NCI-H1105 (cell line): ENCODE measurements at regions not wholly inside any gene's neighbourhood (a gene's known extent, or its start where the extent isn't known, plus 50 kb on each side); places are given as distances from the start of the nearest gene placed in this dataset.

Experiments used
- DNase-seq: peaks from one replicate; lab custom pipeline; 2025; lab: John Stamatoyannopoulos, UW

DNA sequence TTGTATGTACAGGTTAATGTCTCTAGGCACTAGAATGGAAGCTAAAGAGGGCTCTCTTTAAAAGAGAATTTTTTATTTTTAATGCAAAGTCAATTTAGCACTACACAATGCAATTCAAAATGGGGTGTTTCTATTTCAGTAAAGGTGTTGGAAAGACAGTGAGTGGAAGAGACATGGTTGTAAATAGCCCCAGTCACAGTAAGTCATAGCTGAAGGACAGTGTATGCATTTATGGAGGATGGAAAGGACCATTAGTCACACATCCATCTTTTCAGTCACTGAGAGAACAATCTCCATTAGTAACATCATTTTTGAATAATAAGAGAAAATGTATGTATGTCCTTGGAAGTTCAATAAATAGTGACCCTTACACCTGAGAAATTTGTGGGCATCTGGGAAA, 148.0 kb downstream of the PDHA2 start:
- no peak for DNase-seq

DNA sequence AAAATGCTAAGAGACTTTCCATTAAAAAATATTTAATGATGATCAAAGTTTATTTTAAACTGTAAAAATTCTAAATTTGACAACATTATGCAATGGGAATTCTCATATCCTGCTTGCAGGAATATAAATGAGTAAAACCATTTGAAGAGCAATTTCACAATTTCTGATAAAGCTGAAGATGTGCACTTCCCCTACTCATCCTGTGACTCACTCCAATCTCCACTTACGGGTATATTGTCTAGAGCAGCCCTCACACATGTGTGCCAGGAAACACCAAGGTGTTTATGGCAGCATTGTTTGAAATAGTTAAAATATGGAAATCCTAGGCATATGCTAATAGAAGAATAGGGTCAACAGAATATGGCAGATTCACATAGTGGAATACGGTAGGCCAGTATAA, 158.4 kb downstream of the PDHA2 start:
- no peak for DNase-seq

DNA sequence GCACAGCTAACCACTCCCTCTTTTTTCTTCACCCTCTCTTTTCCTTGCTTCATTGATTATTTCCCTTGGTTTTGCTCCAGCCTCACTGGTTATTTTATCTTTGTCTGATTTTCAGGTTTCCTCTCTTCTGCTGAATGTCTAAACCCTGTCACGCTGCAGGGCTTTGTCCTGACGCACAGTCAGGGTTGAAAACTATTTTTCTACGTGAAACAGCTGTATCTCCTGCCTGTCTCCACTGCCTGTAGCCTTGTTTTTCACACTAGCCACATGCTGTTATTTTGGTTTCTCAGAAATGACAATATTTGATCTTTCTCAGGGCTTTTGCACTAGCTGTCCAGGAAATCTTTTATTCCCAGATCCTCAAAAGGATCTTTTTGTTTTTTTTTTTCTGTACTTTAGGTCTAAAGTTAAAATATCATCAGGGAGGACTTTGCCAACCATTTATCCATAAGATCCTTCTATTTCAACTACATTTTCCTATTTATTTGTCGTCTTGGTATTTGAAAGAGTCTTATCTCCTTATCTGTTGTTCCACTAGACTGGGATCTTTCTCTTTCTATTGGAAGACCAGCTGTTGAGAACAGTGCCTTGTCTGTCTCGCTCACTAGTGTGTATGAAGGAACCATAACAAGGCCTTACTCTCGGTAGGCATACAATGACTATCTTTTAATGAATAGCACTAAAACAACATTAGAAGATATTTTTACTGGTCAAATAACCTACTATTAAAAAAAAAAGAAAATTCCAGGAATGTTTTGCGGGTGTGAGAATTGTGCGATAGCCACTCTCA, 164.3 kb downstream of the PDHA2 start:
- no peak for DNase-seq

DNA sequence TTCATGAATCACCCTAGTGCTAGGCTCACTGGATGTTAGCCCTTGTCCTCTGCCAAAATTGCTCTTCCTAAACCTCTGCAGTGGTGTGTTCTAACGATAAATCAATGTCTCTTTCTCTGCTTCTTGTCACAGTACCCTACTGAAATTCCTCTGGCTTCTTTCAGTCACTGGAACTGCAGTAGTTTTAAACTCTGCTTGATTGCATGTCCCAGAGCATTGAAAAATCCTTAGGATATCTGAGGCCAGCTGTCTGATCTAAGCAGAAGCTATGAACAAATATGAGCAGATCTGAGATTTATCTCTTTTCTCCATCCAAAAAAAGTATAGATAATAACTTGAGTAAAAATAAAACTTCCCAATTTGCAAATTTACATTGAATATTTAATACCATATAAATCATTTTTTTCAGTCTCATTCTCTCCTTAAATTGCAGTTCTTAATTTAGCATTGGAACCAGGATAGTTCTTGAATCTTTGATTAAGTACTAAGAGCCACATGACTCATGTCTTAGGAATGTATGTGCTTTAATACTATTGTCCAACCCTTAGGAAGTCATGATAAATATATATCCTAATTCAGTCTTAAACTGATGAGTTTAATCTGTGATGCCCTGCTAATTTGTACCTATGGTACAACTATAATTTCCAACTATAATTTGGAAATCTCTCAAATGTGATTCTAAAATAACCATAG, 169.7 kb downstream of the PDHA2 start:
- no peak for DNase-seq

DNA sequence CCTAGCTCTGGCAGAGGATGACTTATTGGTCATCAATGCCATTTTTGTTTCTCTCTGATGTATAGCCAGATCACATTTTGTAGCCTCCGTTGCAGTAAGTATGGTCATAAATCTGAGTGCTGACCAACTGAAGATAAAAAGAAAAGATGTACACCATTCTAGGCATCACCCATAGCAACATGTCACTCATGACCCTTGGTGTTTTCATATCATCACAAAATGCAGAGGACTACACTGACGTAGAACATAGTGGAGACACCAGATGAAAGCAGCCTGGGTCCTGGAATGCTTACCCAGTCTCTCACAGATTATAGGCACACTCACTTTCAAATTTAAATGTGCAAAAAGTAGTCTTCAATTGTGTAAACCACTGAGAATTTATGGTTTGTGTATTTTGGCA, 172.8 kb downstream of the PDHA2 start:
- DNase-seq = no peak

DNA sequence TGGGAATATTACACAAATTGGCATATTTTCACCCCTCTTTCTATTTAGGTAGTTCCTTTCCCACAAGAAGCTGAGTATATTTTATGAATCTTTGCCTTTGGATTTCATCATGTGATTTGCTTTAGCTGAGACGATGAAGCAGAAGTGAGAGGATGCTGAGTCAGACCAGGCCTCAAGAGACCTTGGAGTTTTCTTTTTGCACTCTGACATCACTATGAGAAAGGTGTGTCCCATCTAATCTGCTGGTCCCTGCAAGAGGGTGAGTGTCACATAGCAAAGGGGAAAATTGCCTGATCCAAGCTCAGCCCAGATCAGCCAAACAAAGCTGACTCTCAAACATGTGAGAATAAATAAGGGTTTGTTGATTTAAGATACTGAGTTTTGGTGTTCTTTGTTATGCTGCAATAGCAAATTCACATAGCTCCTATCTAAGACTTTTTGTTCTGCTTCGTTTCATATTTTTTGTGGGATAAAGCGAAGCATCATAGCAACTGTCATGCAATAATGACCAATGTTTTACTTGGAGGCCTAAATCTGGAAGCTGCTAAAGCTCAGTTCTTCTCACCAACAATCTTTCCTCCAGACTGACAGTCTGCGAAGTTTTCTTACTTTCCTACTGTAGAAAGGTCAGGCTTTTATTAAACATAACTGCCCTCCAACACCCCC, 176.9 kb downstream of the PDHA2 start:
- no peak for DNase-seq

DNA sequence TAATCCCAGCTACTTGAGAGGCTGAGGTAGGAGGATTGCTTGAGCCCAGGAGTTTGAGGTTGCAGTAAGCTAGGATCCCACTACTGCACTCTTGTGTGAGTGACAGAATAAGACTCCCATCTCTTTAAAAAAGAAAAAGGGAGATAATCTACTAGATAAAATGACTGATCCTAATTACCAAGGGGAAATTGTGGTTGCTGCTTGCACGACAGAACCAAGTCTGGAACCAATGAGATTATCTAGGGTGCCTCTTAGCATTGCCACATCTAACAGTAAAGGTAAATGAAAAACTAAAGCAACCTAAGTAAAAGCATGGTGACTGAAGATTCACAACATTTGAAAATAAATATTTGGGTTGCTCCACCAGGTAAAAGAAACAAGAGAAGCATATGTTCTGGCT, 185.1 kb downstream of the PDHA2 start:
- DNase-seq = no peak

DNA sequence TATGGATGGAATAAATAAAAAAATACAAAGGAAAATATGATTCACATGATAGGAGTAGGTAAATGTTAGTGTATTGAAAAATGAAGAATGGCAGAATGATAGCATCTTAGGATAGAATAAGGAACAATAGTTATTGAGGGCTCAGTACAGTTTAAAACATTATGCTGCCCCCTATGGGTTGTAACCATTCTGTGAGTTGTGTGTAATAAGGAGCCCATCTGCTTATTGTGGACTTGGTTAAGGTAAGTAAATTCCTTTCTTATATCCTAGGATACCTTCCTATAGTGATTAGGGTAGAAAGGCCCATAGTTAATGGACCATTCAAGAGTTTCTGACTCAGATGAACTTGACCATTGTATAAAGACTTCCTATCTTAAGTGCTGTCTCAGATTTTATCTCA, 195.8 kb downstream of the PDHA2 start:
- DNase-seq = no peak

DNA sequence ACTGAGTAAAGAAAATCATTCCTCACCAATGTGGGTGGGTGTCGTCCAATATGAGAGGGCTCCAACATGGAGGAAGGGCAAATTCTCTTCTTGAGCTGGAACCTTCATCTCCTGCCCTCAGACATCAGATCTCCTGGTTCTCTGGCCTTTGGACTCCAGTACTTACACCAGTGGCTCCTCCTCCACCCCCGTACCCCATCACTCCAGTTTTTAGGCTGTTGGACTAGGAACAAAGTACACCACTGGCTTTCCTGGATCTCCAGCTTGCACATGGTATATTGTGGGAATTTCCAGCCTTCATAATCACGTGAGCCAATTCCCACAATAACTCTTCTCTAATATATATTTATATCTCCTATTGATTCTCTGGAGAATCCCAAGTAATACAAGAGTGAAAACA, 196.9 kb downstream of the PDHA2 start:
- DNase-seq = no peak

DNA sequence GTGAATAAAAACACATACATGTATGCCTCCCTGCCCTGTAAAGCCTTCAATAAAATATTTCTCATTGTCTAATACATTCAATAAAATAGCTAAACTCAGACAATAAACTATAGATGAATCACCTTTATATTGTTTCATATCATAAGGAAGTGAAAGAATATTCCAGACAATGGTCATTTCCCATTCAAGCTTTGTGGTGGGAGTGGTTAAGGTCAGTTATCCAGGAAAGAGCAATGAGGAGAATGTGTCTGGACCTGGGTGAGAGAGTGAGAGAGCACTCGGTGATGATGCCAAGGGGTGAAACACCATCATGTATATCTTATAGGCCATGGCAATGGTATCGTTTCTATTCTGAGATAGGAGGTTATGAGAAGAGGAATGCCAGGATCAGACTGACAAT, 197.8 kb downstream of the PDHA2 start:
- no peak for DNase-seq

DNA sequence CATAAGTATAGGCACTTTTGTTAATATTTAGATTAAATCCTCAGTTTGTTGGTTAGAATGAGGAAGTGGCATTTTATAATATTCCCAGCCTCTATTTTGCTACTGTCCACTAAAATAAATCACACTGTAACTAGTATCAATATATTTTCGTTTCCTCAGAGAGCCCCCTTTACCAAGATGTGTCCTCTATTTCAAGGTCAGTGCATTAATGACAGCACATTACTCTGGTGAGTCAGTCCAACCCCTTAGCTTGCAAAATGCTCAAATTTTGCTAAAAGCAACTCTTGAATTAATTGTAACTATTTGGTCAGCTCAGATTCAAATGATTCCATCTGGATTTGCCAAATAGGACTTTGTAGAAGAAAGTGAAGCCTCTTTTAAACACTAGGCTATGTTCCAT, 199.3 kb downstream of the PDHA2 start:
- no peak for DNase-seq

DNA sequence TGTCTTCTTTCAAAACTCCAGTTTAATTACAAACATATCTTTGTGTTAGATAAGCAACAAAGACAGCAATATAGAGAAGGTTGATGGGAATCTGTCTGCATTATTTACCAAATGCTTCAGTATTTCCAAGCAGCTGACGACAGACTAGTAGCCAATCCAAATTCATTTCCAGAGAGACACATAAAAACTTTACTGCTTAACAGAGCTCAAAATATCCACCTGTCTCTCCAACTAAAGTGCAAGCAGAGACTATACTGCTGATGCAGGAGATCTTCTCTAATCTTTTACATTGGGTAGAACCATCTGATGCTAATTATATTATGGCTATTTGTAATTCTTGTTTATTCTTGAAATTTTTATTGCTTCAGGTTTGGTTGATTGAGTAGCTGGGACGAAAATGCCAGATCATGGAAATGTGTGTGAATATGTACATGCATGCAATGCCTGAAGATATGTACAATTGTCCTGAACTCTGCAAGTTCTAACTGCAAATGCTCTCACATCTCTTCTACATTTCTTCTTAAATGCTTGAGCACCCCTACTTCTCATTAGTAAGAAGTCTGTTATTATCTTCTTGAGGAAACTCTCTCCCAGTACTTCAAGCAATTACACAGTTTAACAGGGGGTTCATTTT, 200.0 kb downstream of the PDHA2 start:
- no peak for DNase-seq

DNA sequence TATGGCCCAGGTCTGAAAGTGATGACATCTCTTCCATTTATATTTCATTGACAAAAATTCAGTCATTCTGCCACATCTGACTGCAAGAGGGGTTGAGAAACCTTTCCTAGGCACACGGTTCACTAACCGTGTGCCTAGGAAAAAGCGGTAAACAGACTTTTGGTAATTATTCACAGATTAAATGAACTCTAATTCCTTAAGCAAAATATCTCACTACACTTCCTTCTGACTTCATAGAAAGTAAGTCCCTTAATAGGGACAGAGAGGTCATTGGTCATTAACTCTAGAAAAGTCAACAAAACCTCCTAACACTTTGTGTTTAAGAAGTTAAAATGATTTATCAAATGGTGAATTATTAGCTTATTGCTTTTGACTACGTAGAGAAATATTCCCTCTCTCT, 205.1 kb downstream of the PDHA2 start:
- no peak for DNase-seq

DNA sequence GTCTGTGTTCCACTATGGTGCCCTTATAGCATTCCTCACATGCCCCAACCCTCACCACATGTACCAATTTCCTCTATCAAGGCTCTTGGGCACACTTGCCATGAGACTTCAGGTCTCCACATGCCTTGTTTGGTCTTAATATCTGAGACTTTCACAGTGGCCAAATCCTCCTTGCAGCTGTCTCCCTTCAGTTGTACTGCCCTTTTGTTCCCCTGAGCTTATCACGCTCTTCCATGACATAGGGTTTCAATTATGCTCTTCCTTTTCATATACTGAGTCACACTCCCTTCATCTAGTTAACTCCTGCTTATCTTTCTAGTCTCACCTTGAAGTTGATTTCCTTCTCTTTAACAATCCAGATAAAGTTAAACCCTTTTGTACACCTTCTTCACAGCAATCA, 212.9 kb downstream of the PDHA2 start:
- DNase-seq = no peak

DNA sequence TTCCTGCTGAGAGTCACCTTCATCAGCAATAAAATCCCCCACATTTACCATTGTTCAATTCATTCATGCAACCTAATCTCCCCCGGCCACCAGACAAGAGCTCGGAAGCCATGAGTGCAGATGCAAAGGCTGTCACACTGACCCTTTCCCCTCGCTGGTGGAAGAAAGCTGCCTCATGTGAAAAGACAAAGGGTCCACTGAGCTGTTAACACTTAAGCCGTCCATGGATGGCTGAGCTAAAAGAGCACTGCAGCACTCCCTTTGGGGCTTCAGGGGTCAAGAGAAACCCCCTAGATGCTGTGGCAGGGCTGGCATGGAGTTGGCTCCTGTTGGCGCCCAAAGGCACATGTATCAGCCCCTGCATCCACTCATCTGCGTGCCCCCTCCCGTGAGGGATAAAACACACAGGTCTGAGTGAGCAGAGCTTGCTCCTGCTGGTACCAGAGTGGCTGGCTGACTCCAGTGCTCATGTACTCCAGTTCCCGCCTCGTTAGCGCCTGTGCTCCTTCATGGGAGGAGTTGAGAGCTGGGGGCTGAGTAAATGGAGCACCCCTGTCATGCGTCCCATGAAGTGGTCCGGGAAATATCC, 216.5 kb downstream of the PDHA2 start:
- no peak for DNase-seq

DNA sequence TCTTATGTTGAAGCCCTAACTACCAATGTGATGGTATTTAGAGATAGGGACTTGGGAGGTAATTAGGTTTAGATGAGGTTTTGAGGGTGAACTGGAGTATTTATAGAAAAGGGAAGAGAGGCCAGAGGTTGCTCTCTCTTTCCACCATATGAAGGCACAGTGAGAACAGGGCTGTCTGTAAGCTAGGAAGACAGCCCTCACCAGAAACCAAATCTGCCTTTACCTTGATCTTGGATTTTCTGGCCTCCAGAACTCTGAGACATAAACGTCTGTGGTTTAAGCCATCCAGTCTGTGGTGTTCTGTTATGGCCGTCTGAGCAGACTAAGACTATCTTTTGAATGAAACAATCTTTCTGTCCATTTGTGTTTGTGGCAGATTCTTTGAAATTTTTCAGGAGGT, 223.7 kb downstream of the PDHA2 start:
- no peak for DNase-seq

DNA sequence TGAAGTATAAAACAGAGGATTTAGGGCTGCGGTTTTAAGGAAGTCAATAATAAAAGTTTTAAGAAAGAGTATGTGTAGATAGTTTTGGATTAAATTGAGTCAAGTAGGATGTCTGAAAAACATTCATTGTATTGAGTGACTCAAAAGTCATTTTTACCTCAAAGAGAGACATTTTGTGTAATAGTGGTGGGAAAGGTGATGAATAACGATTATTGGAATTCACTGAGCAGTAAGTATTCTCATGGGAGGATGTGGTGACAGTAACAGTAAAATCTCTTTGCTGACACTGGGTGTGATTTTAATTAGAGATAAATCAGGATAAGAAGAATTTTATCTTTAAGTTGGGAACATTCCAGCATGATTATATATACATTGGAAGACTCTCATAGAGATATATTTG, 233.6 kb downstream of the PDHA2 start:
- DNase-seq = no peak

DNA sequence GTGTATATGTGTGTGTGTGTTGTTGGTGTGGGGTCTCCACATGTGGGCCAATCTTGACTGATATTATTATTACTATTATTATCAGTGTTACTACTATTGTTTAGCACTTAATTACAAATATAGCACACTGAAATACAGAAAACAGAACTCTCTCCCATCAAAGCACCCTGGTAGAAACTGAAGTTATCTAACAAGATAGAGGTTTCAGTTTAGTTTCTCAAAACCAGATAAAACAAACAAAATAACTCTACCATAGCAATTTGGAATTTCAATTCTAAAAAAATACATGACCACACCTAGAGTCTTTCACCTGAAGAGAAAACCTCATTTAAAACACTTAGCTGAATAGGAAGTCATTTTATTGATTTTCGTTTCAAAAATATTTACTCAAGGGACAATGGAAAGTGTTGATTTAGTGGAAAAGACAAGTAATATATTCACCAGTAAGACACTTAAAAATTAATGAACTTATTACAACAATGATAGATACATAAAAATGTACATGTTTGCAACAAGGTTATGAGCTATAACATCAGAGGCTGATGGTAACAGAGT, 252.3 kb downstream of the PDHA2 start:
- DNase-seq = no peak

DNA sequence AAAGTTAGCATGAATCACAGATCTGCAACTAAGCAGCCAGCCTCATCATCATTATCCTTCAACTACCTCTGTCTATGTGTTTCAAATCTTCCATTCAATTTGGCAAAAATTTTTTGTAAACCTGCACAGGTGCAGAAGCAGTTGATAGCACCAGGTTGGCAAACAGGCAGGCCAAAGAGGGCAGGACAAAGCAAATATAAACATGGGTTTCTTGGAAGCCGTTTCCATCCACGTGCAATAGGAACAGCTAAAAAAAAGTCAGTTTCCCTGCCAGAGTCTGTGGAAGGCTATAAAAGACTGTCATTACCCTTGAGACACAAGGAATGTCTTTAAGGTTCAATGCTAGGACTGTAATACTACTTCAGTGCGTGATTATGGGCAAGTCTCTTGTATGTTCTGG, 253.2 kb downstream of the PDHA2 start:
- no peak for DNase-seq

DNA sequence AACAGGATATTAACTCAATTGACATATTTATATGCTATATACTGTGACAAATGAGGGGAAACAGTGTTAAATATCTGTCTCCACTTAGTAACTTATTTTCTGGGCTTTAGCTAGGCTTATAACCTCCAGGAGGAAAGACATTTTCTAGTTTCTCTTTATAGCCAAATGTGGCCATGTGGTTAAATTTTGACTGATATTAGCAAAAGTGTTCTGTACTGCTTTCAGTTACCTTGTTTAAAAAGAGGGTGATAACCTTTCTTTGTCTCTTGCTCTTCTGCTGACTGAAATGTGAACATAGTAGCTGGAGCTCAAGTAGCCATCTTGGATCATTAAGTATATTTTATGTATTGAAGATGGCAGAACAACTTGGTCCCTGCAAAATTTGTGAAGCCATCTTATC, 253.7 kb downstream of the PDHA2 start:
- no peak for DNase-seq

DNA sequence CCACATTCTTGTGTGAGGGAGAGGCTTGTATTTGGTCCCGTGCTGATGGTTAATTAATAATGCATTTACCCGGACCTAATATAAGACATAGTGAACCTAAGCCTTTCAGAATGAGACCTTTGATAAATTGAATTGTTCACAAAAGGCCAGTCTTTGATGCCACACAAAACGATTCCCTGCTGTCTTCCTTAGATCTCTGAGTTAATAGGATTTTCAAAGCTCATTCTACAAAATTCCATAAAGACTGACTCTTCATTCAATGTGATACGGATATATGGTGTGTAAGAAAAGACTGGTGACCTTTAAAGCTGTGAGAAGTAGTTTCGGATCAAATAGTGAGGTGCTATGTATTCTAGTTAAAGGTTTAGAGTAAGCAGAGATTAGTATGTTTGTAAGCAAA, 254.3 kb downstream of the PDHA2 start:
- no peak for DNase-seq

DNA sequence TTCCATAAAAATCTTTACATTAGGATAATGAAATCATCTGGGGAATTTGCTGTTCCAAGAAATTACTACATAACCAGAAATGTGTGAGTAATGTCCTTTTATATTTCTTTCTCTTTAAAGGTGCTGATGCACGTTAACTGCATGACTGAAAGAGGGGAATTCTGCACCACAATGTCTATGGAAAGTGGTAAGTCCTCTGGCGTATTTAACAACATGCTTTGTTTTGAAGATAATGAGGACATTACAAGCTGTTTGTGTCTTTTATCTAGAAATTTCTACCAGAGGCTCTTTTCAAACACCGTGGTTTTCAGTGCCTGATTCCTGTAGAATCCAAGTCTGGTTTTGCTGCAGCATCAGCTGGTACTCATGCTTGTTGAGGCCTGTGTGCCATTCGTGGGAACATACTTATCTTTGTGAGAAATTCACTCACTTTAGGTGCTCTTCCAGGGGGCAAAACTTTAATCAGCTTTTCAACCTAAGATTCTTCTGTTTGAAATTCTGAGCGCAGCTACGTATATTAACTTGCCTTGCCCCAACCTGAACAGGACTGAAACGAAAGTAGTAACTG, 257.2 kb downstream of the PDHA2 start:
- no peak for DNase-seq
